ENCODE measurements at regions not wholly inside any gene's neighbourhood (a gene's known extent, or its start where the extent isn't known, plus 50 kb on each side); places are given as distances from the start of the nearest gene placed in this dataset.

GRCh38 chr11:45035413-45035812, 84.7 kb upstream of the TP53I11 start:
- no peak for TF ChIP-seq TCF12 (IDR thresholded peaks at IDR 0.05; ENCODE audit: low read depth)
- TF ChIP-seq, protein P1, sequence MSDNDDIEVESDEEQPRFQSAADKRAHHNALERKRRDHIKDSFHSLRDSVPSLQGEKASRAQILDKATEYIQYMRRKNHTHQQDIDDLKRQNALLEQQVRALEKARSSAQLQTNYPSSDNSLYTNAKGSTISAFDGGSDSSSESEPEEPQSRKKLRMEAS (IDR thresholded peaks at IDR 0.05) = no peak
- TF ChIP-seq YY1 (IDR thresholded peaks at IDR 0.05; ENCODE audit: low read depth) = no peak
- TF ChIP-seq CREB1 (IDR thresholded peaks at IDR 0.05; ENCODE audit: low read depth) = no peak
- TF ChIP-seq EGR1 (IDR thresholded peaks at IDR 0.05) = no peak
- TF ChIP-seq EP300 (IDR thresholded peaks at IDR 0.05; ENCODE audit: borderline replicate concordance) = no peak
- TF ChIP-seq USF1 (IDR thresholded peaks at IDR 0.05) = no peak
- TF ChIP-seq NFIC (IDR thresholded peaks at IDR 0.05) = no peak
- no peak for TF ChIP-seq ZBTB7A (IDR thresholded peaks at IDR 0.05; ENCODE audit: low read depth)
- TF ChIP-seq, protein P2, sequence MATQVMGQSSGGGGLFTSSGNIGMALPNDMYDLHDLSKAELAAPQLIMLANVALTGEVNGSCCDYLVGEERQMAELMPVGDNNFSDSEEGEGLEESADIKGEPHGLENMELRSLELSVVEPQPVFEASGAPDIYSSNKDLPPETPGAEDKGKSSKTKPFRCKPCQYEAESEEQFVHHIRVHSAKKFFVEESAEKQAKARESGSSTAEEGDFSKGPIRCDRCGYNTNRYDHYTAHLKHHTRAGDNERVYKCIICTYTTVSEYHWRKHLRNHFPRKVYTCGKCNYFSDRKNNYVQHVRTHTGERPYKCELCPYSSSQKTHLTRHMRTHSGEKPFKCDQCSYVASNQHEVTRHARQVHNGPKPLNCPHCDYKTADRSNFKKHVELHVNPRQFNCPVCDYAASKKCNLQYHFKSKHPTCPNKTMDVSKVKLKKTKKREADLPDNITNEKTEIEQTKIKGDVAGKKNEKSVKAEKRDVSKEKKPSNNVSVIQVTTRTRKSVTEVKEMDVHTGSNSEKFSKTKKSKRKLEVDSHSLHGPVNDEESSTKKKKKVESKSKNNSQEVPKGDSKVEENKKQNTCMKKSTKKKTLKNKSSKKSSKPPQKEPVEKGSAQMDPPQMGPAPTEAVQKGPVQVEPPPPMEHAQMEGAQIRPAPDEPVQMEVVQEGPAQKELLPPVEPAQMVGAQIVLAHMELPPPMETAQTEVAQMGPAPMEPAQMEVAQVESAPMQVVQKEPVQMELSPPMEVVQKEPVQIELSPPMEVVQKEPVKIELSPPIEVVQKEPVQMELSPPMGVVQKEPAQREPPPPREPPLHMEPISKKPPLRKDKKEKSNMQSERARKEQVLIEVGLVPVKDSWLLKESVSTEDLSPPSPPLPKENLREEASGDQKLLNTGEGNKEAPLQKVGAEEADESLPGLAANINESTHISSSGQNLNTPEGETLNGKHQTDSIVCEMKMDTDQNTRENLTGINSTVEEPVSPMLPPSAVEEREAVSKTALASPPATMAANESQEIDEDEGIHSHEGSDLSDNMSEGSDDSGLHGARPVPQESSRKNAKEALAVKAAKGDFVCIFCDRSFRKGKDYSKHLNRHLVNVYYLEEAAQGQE (IDR thresholded peaks at IDR 0.05; ENCODE audit: low read depth) = no peak
- TF ChIP-seq RAD21 (IDR thresholded peaks at IDR 0.05; ENCODE audit: low read depth) = no peak
- TF ChIP-seq TEAD4 (IDR thresholded peaks at IDR 0.05) = no peak
- TF ChIP-seq CEBPB (IDR thresholded peaks at IDR 0.05) = no peak
- no peak for TF ChIP-seq TAF1 (IDR thresholded peaks at IDR 0.05; ENCODE audit: low read depth)
- TF ChIP-seq FOXM1 (IDR thresholded peaks at IDR 0.05; ENCODE audit: borderline replicate concordance, low read depth) = no peak

GRCh38 chr11:45036010-45036409, 85.3 kb upstream of the TP53I11 start:
- TF ChIP-seq TAF1 (IDR thresholded peaks at IDR 0.05; ENCODE audit: low read depth) = no peak
- TF ChIP-seq ZBTB7A (IDR thresholded peaks at IDR 0.05; ENCODE audit: low read depth) = no peak
- TF ChIP-seq, protein P1 (IDR thresholded peaks at IDR 0.05) = no peak
- no peak for TF ChIP-seq EGR1 (IDR thresholded peaks at IDR 0.05)
- no peak for TF ChIP-seq EP300 (IDR thresholded peaks at IDR 0.05; ENCODE audit: borderline replicate concordance)
- TF ChIP-seq, protein P2 (IDR thresholded peaks at IDR 0.05; ENCODE audit: low read depth) = no peak
- TF ChIP-seq CEBPB (IDR thresholded peaks at IDR 0.05) = no peak
- no peak for TF ChIP-seq USF1 (IDR thresholded peaks at IDR 0.05)

DNA sequence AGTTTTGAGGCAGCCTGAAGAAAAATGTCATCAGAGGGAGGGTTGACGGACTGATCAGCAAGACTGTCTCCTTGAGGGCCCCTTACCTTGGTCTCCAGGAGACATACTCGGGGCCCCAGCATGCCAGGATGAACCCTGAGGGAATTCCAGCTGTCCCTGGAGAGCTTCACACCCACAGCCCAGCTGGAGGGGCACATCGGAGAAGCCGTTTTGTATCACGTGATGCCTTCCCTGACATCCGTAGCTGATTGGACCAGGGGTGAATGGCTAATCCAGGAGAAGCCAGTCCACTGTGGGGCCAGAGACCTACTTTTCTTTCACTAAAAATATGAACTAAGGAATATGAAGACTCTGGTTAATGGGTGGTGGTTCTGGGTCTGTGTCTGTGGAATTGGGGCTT, 86.0 kb upstream of the TP53I11 start:
- TF ChIP-seq, protein P1 (IDR thresholded peaks at IDR 0.05) = no peak
- TF ChIP-seq, protein P2 (IDR thresholded peaks at IDR 0.05; ENCODE audit: low read depth) = no peak
- no peak for TF ChIP-seq CREB1 (IDR thresholded peaks at IDR 0.05; ENCODE audit: low read depth)
- TF ChIP-seq USF1 (IDR thresholded peaks at IDR 0.05) = peak; percentile 32; the same call in 1 of the 2 replicates

GRCh38 chr11:45037434-45038005, 86.8 kb upstream of the TP53I11 start:
- TF ChIP-seq ZBTB7A (IDR thresholded peaks at IDR 0.05; ENCODE audit: low read depth) = no peak
- TF ChIP-seq YY1 (IDR thresholded peaks at IDR 0.05; ENCODE audit: low read depth) = no peak
- TF ChIP-seq, protein P2 (IDR thresholded peaks at IDR 0.05; ENCODE audit: low read depth) = no peak
- no peak for TF ChIP-seq FOXM1 (IDR thresholded peaks at IDR 0.05; ENCODE audit: borderline replicate concordance, low read depth)
- no peak for TF ChIP-seq TAF1 (IDR thresholded peaks at IDR 0.05; ENCODE audit: low read depth)
- no peak for TF ChIP-seq CEBPB (IDR thresholded peaks at IDR 0.05)
- no peak for TF ChIP-seq RAD21 (IDR thresholded peaks at IDR 0.05; ENCODE audit: low read depth)
- no peak for TF ChIP-seq EP300 (IDR thresholded peaks at IDR 0.05; ENCODE audit: borderline replicate concordance)
- TF ChIP-seq TEAD4 (IDR thresholded peaks at IDR 0.05) = no peak
- TF ChIP-seq USF1 (IDR thresholded peaks at IDR 0.05) = no peak
- no peak for TF ChIP-seq CREB1 (IDR thresholded peaks at IDR 0.05; ENCODE audit: low read depth)
- TF ChIP-seq, protein P1 (IDR thresholded peaks at IDR 0.05) = no peak
- no peak for TF ChIP-seq TCF12 (IDR thresholded peaks at IDR 0.05; ENCODE audit: low read depth)
- no peak for TF ChIP-seq EGR1 (IDR thresholded peaks at IDR 0.05)
- TF ChIP-seq NFIC (IDR thresholded peaks at IDR 0.05) = no peak

All from Ishikawa (cell line).